UCSD-AML1 (cell line): ENCODE measurements at regions not wholly inside any gene's neighbourhood (a gene's known extent, or its start where the extent isn't known, plus 50 kb on each side); places are given as distances from the start of the nearest gene placed in this dataset.
A peak's percentile ranks its signal among the peaks of the same experiment; 100 is the strongest.

ENCODE experiments used
- DNase-seq: peaks from one replicate; lab custom pipeline; 2025; ENCODE audit not compliant: unreplicated experiment; lab: John Stamatoyannopoulos, UW

DNA sequence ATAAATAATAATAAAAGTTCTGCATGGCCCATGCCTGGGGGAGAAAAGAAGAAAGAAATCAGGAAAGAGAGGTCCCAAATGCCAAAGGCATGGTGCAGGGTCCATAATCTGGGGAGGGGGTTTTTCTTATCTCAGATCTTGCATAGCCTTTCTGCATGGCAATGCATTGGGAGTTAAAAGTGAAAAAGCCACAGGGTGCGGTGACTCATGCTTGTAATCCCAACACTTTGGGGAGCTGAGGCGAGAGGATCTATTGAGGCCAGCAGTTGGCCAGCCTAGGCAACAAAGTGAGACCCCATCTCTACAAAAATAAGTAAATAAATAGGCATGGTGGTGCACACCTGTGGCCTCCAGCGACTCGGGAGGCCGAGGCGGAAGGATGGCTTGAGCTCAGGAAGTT, 76.8 kb upstream of the GATA2 start:
- no peak for DNase-seq

DNA sequence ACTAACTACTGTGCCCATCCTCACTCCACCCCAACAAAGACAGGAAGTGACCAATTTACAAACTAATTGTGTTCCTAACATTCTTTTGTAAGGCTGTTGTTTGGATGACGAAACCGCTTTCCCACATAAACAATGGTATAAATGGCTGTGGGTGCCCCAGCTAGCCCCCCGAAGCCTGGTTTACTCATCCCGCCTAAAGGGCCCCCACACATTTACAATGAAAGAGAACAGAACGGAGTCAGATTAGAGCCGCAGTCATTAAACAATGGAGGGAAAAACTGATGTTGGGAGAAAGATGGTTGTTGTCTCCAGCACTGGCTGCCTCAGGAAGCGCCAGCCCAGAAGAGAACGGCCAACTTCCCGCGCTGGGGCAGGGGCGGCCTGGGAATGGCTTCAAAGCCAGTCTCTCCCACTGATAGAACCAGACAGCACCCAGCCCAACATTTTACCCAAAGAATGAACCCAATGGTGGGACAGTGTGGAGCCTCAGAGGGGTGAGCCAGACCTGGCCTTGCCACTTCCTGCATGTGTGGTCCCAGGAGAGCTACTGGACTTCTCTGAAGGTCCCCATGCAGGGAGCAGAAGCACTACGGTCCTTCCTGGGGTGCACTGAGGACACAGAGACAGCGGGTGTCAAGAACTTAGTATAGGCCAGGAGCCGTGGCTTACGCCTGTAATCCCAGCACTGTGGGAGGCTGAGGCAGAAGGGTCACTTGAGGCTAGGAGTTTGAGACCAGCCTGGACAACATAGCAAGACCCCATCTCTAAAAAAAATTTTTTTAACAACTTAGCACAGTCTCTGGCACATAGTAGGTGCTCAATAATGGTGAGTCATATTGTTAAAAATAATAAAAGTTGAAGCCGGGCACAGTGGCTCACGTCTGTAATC, 75.8 kb upstream of the GATA2 start:
- no peak for DNase-seq

DNA sequence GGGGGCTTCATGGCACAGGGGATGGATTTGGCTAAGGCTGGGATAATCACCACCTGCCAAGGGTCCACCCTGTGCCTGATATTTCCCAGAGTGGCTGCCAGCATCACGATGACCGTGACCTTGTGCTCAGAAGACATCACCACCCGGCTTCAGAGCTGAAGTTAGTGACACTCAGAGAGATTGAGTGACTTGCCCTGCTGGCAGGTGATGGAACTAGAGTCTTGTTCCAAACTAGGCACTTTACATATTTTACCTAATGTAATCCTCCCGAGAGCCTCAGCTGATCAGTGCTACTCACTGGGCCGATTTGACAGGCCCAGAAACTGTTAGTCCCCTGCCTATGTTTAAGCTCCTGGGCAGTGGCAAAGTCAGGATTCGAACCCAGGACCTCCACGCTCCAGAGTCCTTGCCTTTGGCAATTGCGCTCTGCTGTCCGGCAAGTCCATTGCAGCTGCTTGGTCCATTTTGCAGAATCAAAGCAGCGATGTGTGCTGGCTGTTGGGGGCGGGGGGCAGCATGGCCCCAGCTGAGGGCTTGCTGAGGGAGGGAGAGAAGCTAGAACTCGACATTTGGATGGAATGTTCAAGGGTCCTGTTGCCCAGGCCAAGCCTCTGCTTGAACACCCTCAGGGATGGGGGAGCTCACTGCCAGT, 74.8 kb upstream of the GATA2 start:
- DNase-seq: no peak

DNA sequence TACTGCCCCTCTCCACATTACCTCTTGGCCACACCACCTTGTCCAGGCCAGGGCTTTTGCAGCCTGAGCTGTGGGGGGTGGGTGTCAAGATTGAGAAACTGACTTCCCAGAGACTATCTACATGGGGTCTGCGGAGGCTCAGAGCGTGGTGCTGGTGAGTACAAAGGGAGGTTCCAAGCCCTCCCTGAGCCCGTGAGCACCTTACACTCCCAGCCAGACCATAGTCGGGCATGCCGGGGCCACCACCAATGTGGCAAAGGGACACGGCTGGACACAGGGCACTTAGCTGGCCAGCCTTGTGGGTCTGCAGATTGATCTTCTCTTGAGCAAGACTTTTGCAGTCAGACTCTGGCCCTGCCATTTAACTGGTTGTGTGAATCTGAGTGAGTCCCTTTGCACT, 74.1 kb upstream of the GATA2 start:
- no peak for DNase-seq

DNA sequence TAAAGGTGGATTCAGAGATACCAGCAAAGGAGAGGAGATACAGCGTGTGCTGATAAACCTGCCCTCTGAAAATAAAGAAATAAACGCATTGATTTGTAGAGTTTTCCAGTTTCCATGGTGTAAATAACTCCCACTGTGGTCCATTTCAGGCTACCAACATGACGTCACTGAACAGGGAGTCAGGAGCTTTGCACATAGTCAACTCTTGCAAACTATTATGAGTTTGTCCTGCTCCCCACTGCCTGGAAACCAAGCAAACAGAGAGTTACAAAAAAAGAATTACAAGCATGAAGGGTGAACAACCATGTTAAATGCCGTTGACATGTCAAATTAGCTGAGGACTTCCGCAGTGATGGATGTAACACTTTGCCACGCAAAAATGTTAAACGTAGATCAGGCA, 70.4 kb upstream of the GATA2 start:
- DNase-seq: no peak

DNA sequence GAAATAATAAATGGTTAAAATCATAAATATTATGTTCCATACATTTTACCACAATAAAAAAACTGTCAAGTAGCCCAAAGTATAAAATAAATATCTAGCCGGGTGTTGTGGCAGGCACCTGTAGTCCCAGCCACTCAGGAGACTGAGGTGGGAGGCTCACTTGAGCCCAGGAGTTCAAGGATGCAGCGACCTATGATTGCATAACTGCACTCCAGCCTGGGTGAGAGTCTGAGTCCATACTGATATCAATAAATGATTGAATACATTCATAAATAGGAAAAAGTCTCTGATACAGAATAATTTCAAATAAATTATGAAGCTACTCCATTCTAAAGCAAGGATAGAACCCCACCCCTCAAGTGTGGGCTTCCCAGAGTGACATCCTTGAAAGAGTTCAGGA, 68.5 kb upstream of the GATA2 start:
- no peak for DNase-seq

DNA sequence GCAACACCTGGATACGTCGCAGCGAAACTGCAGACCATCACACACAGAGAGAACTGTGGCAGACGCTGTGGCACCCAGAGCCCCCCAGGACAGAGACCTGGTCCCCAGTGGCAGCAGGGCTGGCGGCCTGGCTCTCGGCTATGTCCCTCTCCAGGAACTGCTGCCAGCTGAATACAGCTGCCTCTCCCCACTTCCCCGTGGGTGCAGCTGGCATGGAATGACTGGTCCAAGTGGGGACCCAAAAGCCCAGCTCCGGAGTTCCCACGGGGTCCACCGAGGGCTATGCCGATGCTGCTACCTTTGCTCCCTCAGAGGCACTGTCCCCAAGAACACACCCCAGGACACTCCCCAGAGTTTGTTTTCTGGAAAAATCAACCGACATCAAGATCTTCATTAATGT, 67.8 kb upstream of the GATA2 start:
- DNase-seq: no peak

DNA sequence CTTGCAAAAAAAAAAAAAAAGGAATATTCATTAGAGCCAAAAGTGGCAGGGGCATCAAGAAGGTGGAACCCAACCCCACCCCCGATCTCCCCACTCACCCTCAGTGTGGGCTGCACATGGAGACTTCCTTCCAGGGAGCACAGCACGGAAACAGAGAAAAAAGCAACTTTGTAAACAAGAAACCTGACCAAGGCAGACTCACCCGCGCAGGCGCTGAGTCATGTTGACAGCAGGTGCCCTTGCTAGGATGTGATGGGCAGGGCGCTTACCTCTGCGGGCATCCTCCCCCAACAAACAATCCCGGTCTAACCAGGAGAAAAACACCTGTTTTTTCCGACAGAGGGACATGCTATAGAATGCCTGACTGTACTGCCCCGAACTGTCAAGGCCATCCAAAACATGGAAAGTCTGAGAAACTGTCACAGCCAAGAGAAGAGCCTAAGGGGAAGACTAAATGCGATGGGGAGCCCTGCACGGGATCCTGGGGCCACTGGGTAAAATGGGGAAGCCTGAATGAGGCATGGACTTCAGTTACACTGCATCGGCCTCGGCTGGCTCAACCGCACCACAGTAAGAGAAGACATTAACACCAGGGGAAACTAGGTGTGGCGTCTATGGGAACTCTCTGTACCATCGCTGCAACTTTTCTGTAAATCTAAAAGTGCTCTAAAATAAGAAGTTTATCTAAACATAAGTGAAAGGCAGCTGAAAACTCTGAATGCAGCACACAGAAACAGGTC, 66.7 kb upstream of the GATA2 start:
- peak; percentile 38 for DNase-seq

DNA sequence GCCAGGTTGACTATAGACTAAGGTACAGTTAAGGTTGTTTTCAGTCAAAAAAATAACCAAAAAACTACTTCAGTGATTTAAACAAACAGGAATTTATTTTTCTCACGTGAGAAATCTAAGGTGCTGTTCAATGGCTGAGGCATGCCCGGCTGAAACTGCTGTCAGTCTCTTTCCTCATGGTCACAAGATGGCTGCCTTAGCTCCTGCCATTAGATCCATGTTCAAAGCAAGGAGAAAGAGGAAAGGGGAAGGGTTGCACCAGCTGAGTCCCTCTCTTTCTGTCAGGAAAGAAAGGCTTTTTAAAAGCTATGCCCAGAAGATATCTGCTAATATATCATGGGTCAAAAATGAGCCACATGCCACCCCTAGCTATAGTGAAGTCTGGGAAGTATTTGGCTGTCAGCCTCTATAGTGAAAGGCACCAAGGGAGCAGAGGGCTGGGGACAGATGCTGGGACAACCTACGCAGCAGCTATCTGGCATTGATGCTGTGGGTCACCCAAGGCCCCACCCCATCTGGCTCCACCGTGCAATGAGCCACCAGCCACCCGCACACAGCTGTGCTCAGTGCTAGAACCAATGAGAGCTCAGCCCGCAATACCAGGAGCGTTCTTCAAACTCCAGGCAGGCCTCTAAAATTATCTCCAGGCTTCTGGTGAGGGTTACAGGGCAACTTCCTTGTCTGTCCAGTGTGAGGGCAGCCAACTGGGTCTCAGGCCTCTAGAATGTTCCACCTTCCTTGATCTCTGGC, 64.7 kb upstream of the GATA2 start:
- DNase-seq: no peak

DNA sequence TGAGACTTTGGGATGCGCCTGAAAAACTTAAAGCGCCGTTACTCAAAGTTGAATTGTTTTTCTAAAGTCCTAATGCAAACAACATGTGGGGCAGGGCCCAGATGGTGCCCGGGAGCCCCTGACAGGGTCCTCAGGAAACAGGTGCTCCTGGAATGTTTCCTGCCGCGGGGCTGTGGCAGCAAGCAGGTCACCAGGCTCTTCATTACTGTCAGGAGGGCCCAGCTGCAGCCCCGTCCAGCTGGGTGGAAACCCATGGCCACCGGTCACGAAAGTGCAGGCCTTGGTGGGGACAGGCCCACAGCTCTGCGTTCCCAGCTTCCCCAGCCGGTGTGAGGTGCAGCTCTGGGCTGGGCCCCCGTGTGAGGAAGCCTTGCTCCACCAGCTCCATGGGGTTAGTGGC, 63.9 kb upstream of the GATA2 start:
- DNase-seq: peak; percentile 64

DNA sequence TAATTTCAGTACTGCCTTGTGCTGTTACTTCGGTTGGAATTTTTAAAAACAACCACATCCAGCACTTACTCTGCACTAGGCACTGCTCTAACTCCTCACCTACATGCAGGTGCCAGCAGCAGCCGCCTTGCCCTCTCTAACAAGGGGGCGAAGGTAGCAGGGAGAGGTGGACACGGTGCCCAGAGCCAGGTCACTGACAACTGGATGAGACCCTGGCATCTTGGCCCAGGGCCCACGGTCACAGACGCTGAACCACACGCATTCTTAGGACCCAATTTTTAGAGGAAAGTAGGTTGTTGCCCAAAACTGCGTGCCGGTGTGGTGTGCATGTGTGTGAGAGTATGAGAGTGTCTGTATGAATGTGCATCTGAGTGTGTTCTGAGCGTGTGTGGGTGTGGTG, 63.4 kb upstream of the GATA2 start:
- DNase-seq: no peak

DNA sequence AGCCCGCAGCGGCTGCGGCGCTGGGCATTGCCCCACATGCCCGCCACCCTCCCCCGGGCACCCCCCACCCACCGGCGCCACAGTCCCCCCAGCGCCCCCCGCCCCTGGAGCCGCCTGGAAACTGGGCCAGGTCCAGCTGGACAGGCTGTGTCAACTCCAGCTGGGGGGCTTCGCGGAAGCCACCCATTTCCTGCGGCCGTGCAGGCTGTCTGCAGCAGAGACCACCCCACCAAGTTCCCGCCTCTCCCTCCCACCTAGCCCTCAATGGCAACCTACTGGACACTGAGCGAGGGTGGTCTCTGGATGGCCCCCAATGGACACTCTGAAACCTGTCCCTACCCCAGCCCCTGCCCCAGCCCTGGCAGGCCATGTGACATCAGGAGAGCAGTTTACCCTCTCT, 62.8 kb upstream of the GATA2 start:
- DNase-seq: no peak

DNA sequence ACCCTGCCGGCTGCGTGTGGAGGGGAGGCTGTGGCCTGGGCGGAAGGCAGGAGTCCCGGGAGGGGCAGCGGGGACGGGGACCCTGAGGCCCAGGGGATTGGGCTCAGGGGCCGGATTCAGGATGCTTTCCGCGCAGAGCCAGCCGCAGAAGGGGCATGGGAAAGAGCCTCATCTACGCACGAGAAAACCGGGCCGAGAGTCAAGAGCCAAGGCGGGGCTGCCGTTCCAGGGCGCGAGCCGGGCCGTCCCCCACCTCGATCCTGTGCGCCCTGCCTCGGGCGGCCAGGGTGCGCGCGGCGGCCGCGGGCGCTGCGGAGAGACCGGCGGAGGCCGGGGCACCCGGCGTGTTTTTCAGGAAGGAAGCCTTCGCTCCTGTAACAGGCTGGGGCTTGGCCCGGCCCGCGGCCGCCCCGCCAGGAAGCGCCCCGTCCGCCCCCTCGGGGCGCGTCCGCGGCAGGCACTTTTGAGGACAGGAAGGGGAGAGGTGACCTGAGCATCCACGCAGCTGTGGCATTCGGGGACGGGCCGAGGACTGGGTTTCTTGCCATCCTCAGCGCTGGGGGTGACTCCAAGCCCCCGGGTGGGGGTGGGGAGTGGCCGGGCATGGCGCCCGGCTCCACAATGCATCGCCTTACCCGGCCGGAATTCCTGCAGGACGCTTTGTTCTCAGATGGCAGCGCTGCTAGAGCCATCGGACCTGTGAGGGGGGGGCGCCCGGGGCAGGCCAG, 62.3 kb upstream of the GATA2 start:
- peak; percentile 76 for DNase-seq

DNA sequence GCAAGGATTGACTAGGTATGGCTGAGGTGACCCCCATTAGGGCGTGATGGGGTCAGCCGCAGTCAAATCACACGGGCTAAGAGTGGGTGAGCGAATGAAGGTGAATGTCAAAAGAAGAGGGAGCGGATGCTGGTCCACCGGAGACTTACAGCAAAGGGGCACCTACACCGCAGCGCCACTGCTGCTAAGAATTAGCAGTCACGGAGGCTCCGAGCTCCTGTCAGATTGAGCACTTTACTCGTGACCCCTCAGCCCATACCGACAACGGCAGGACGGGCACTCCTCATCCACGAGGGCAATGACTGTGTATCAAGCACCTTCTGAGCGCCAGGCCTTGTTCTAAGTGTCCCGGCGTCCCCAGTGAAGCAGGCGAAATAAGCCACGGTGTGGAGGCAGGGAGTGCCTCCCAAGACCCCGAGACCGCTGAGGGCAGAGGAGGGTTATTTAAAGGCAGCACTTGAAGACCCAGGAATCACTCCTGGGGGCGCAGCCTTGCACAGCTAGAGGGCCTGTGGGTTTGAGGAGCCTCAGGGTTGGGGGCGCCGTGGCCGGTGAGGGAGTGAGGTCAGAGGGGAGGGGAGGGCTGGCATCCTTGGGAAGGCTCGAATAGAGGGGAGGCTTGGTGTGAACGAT, 61.6 kb upstream of the GATA2 start:
- no peak for DNase-seq

DNA sequence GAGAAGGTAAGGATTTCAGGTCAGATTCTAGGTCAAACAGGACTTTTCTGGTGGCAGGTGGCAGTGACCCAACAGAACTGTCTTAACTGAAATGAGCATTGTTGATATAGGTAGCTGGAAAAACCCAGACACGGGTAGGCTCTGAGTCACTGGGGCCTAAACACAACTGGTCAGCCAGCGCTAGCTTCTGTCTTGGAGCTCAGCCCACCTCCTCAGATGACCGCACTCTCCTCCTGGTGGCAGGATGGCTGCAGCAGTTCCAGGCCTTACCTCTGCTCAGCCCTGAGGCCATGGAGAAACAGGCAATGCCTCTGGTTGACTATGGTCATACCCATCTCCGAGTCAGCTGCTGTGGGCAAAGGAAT, 61.1 kb upstream of the GATA2 start:
- DNase-seq: no peak

DNA sequence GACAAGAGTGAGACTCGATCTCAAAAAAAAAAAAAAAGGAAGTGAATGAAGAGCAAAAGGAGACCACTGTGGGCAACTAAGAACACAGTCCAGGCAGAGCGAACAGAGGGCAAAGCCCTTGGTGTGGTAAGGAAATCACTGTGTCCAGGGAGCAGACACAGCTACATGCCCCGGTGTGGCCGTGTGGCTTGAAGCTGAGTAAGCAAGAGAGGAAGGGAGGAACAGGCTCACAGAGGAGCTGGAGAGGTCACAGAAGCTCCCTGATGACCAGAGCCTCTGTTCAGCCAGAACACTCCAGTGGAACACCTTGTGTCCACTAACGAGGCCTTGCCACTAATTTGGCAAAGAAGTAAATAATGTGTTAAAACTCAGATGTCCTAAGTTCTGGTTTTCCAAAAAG, 60.6 kb upstream of the GATA2 start:
- no peak for DNase-seq

DNA sequence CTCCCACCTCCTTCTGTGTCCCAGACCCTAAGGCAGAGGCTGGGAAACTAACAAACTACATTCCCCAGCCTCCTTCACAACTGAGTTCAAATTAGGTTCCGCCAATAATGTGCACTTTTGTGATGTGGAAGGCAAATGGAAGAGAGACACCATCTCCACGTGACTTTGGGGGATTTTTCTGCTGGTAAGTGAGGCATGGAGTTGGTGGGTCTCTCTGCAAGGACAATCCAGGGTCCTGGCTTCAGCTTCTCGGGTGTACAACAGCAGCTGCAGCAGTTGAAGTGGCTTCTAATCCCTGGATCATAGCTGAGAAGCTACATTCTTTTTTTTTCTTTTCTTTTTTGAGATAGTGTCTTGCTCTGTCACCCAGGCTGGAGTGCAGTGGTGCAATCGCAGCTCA, 58.9 kb upstream of the GATA2 start:
- DNase-seq: no peak

DNA sequence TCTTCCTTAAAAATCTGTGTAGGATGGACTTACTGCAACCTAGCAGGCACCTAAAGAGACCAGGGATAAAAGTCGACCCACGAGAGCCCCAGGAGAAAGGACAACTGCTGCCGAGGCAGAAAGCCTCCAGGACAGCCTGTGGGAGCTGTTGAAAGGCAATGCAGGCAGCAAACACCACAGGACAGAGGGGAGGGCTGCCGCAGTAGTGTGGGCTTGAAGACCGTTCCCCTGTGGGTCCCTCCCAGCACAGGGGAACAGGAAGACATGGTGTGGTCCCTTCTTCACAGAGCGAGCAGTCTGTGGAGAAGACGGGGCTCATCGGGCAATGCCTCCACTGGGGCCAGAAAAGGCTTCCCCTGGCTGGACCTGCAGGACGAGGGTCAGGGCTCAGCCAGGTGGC, 58.5 kb upstream of the GATA2 start:
- no peak for DNase-seq

DNA sequence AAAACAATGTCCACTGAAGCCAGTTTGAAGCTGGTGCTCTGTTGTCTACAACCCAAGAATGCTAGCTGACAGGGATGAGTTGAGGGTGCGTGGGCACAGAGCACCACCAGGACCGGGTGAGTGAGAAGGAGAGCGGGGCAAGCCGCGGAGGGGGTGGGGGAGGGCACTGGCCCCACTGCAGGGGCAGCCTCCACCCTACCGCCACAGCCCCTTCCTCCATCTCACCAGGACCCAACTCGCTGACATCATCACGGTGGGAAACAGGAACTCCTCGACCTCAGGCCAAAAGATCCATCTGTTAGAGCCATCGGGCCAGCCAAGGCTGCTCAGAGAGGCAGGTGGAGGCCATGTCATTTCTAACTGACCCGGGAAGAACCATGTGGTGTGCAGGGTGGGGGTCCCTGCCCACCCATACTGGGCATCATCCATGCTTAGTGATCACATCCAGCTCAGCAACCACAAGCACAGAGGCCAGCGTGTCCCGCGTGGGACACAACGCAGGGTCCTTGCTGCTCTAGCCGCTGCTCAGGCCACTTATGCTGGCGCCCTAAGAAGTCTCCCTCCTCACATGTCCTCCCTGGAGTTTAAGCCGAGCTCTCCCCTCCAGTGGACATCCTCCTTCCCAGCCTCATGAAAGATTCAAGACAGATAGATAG, 57.6 kb upstream of the GATA2 start:
- no peak for DNase-seq

DNA sequence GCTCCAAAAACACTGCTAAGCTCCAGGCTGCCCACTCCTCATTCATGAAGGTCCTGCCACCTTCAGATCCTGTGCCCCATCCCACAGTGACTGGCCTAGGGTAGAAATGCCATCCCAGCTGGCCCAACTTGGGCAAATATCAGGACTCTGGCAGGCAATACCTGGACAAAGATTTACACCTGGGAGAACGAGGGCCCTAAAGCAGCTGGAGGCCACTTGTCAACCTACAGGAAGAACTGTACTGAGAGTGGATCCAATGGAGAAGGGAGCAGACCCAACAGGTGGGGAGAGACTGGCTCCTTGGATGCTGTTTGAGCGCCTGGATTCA, 57.1 kb upstream of the GATA2 start:
- DNase-seq: no peak
